ENCODE measurements at regions not wholly inside any gene's neighbourhood (a gene's known extent, or its start where the extent isn't known, plus 50 kb on each side); places are given as distances from the start of the nearest gene placed in this dataset.

DNA sequence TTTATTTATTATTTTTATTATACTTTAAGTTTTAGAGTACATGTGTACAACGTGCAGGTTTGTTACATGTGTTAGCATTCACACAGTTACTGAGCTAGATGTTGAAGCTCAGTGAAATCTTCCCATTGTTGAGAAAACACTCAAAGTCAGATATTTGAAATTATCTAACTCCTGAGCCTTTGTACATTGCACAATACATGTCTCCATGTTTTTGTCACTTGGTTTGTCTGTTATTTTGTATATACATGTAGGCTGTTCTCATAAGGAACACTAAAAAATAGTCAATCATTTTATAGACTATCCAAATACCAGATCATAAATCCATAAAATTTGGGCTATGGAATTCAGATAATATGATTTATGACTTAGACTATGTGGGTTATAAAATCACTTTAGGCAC, 1126.5 kb downstream of the NSUN3 start:
- TF ChIP-seq, protein P1, sequence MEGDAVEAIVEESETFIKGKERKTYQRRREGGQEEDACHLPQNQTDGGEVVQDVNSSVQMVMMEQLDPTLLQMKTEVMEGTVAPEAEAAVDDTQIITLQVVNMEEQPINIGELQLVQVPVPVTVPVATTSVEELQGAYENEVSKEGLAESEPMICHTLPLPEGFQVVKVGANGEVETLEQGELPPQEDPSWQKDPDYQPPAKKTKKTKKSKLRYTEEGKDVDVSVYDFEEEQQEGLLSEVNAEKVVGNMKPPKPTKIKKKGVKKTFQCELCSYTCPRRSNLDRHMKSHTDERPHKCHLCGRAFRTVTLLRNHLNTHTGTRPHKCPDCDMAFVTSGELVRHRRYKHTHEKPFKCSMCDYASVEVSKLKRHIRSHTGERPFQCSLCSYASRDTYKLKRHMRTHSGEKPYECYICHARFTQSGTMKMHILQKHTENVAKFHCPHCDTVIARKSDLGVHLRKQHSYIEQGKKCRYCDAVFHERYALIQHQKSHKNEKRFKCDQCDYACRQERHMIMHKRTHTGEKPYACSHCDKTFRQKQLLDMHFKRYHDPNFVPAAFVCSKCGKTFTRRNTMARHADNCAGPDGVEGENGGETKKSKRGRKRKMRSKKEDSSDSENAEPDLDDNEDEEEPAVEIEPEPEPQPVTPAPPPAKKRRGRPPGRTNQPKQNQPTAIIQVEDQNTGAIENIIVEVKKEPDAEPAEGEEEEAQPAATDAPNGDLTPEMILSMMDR (IDR thresholded peaks at IDR 0.05): no peak
- no peak for TF ChIP-seq EZH2phosphoT487 (IDR thresholded peaks at IDR 0.05)
- no peak for TF ChIP-seq EZH2 (IDR thresholded peaks at IDR 0.05)

Measured in neural progenitor cell (in vitro differentiated cells).